Endothelial cell of umbilical vein (primary cell): ENCODE measurements at regions not wholly inside any gene's neighbourhood (a gene's known extent, or its start where the extent isn't known, plus 50 kb on each side); places are given as distances from the start of the nearest gene placed in this dataset.

Experiments used
- CTCF ChIP-seq, 2 donors: IDR thresholded peaks; 1 replicate in 1 of 2; 2 replicates in 1 of 2; pipeline ENCODE4 v1.5.1; 2011; ENCODE audit warnings: low read length in 2 of 2, mild to moderate bottlenecking in 2 of 2, moderate library complexity in 2 of 2, control low read depth in 1 of 2, inconsistent platforms in 1 of 2, low read depth in 1 of 2; ENCODE audit not compliant: insufficient read depth in 1 of 2; ENCODE audit errors: extremely low read depth in 1 of 2
- EZH2 ChIP-seq: IDR thresholded peaks from 2 replicates; pipeline ENCODE4 v1.6.1; 2012; ENCODE audit warnings: borderline replicate concordance, low read depth, mild to moderate bottlenecking, moderate library complexity, low read length, inconsistent platforms; ENCODE audit not compliant: severe bottlenecking
- GATA2 ChIP-seq: IDR thresholded peaks from 2 replicates; pipeline ENCODE4 v1.7.0; 2011; ENCODE audit warnings: low read depth, mild to moderate bottlenecking, moderate library complexity, mixed read lengths, low read length; ENCODE audit not compliant: insufficient read length, insufficient read depth
- JUN ChIP-seq: IDR thresholded peaks from 2 replicates; pipeline ENCODE4 v1.6.1; 2011; ENCODE audit warnings: borderline replicate concordance, low read depth; ENCODE audit not compliant: insufficient read length, insufficient read depth
- MAX ChIP-seq: IDR thresholded peaks from 2 replicates; pipeline ENCODE4 v1.6.1; 2011; ENCODE audit not compliant: insufficient read depth, insufficient read length
- POLR2A ChIP-seq: IDR thresholded peaks from 2 replicates; pipeline ENCODE4 v1.6.1; 2012; ENCODE audit warnings: low read depth, mild to moderate bottlenecking, control low read depth, low read length
- POLR2AphosphoS5 ChIP-seq: IDR thresholded peaks from 2 replicates; pipeline ENCODE4 v1.6.1; 2012; ENCODE audit warnings: low read depth, mild to moderate bottlenecking, control low read depth, low read length, moderate library complexity; ENCODE audit not compliant: insufficient read depth

- TF ChIP-seq POLR2A (no peak), POLR2AphosphoS5 (no peak), GATA2 (no peak), MAX (no peak), CTCF (IDR thresholded peaks at IDR 0.05; ENCODE audit: extremely low read depth in 1 of 2, insufficient read depth in 1 of 2, low read depth in 1 of 2, low read length in 2 of 2) (no peak), JUN (no peak), EZH2 (no peak)
These were observed 521.2 kb upstream of the POU3F3 start for GRCh38 chr2:104332731-104333130.
